PC-3 (cell line): ENCODE measurements at regions not wholly inside any gene's neighbourhood (a gene's known extent, or its start where the extent isn't known, plus 50 kb on each side); places are given as distances from the start of the nearest gene placed in this dataset.
A peak's percentile ranks its signal among the peaks of the same experiment; 100 is the strongest.

Experiments
- ATAC-seq: fragments of 200-7000 bp; cut with Tn5 transposase; 2 replicates; pipeline ENCODE4 v1.9.1; 2020; ENCODE audit warnings: mild to moderate bottlenecking, moderate library complexity
- BruUV-seq: library from RNA; stranded (reverse); fragments of 400-500 nt; replicated peaks from 2 replicates; lab custom pipeline; 2021; lab: Mats Ljungman, UMichigan
- CTCF ChIA-PET: fragments of 300-600 bp; sonication (Branson Sonifier 250); formaldehyde crosslinking; loops from one replicate; lab custom pipeline; 2022; ENCODE audit warnings: antibody characterized with exemption; lab: Charles Lee
- POLR2A ChIA-PET: fragments of 300-600 bp; sonication (Branson Sonifier 250); formaldehyde crosslinking; loops from one replicate; lab custom pipeline; 2022; ENCODE audit warnings: antibody characterized with exemption; ENCODE audit not compliant: unreplicated experiment; lab: Charles Lee
- DNase-seq: peaks from one replicate; pipeline ENCODE4 v3.0.0-alpha.2; 2015
- H2AFZ ChIP-seq: fragments of 300-600 bp; sonication (generic); 2 replicates; pipeline ENCODE4 v1.6.0; 2016; ENCODE audit warnings: antibody characterized with exemption, low read length
- H3F3A ChIP-seq: fragments of 300-600 bp; sonication (generic); one replicate; pipeline ENCODE4 v1.6.0; 2017; ENCODE audit warnings: antibody characterized with exemption, low read length, control low read depth, mild to moderate bottlenecking; ENCODE audit not compliant: unreplicated experiment
- H3K27ac ChIP-seq: fragments of 300-600 bp; sonication (generic); 2 replicates; pipeline ENCODE4 v1.5.1; 2016; ENCODE audit warnings: mild to moderate bottlenecking, low read length
- H3K27me3 ChIP-seq: fragments of 300-600 bp; sonication (generic); 2 replicates; pipeline ENCODE4 v1.6.1; 2016; ENCODE audit warnings: low read length, mixed read lengths
- H3K36me3 ChIP-seq: fragments of 300-600 bp; sonication (generic); 2 replicates; pipeline ENCODE4 v1.6.1; 2016; ENCODE audit warnings: low read depth, mixed run types, low read length, mixed read lengths
- H3K4me1 ChIP-seq: fragments of 300-600 bp; sonication (generic); 2 replicates; pipeline ENCODE4 v1.5.1; 2016; ENCODE audit warnings: low read length; ENCODE audit not compliant: insufficient read depth
- H3K4me2 ChIP-seq: fragments of 300-600 bp; sonication (generic); 2 replicates; pipeline ENCODE4 v1.6.0; 2016; ENCODE audit warnings: low read length
- H3K4me3 ChIP-seq: fragments of 300-600 bp; sonication (generic); 2 replicates; pipeline ENCODE4 v1.5.1; 2016; ENCODE audit warnings: mild to moderate bottlenecking, low read length, mixed read lengths
- H3K79me2 ChIP-seq: fragments of 300-600 bp; sonication (generic); 2 replicates; pipeline ENCODE4 v1.6.1; 2017; ENCODE audit warnings: low read length, mixed read lengths
- H3K9ac ChIP-seq: fragments of 300-600 bp; sonication (generic); 2 replicates; pipeline ENCODE4 v1.6.0; 2016; ENCODE audit warnings: mild to moderate bottlenecking, low read length
- H3K9me2 ChIP-seq: fragments of 300-600 bp; sonication (generic); replicated peaks from 2 replicates; pipeline ENCODE4 v1.6.1; 2016; ENCODE audit warnings: mixed run types, low read length, mixed read lengths
- H3K9me3 ChIP-seq: fragments of 300-600 bp; sonication (generic); 2 replicates; pipeline ENCODE4 v1.6.1; 2016; ENCODE audit warnings: low read length, mixed read lengths
- H4K20me1 ChIP-seq: fragments of 300-600 bp; sonication (generic); 2 replicates; pipeline ENCODE4 v1.6.1; 2016; ENCODE audit warnings: low read length, mixed read lengths
- EZH2 ChIP-seq: fragments of 300-600 bp; sonication (generic); IDR thresholded peaks from one replicate; pipeline ENCODE4 v1.6.1; 2017; ENCODE audit warnings: antibody characterized with exemption, mild to moderate bottlenecking, low read length; ENCODE audit not compliant: unreplicated experiment
- EZH2phosphoT487 ChIP-seq: fragments of 300-600 bp; sonication (generic); IDR thresholded peaks from 2 replicates; pipeline ENCODE4 v1.6.1; 2018; ENCODE audit warnings: mild to moderate bottlenecking, antibody characterized with exemption, low read length, borderline replicate concordance
- intact Hi-C: fragments of 100-400 bp; cut with micrococcal nuclease; formaldehyde crosslinking; loops from 2 replicates; pipeline ENCODE4 v1.9.0; 2023
- TF ChIP-seq, protein P1 (sequence below): fragments of 300-600 bp; sonication (generic); conservative IDR thresholded peaks from 2 replicates; pipeline ENCODE4 v1.5.1; 2017; ENCODE audit warnings: antibody characterized with exemption, low read depth, mild to moderate bottlenecking, low read length

DNA sequence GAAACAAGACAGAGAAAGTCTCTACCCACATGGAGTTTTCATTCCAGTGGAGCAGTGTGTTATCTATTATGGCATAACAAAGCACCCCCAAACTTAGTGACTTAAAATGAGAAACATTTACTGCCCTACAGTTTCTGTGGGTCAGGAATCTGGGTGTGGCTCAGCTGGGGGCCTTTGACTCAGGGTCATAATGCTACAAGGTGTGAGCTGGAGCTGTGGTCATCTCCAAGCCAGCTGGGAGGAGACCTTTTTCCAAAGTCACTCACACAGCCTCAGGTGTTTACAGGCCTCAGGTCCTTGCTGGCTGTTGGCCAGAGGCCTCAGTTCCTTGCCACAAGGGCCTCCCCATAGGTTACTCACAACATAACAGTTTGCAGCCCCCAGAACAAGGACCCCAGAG is 169.2 kb downstream of the ETAA1 start:
- Histone ChIP-seq H3K4me1 (peaks cover 63% of the 10 kb centered on the region), H3K9me2 (no peaks in the 10 kb centered on the region), H3F3A (peaks cover 6% of the 10 kb centered on the region), H4K20me1 (no peaks in the 10 kb centered on the region), H3K4me3 (no peak overlapping the region), H3K27ac (peak overlapping the region; percentile 84), H2AFZ (no peak overlapping the region), H3K27me3 (no peaks in the 10 kb centered on the region), H3K36me3 (no peaks in the 10 kb centered on the region), H3K9me3 (no peaks in the 10 kb centered on the region), H3K4me2 (peak overlapping the region; percentile 53), H3K9ac (peak overlapping the region; percentile 38; the same call in 1 of the 2 replicates), H3K79me2 (no peaks in the 10 kb centered on the region)
- ChIA-PET CTCF (no interaction called here), POLR2A (no interaction called here)
- intact Hi-C loops: no loop called here
- peak; percentile 41 for DNase-seq
- TF ChIP-seq EZH2 (no peak), EZH2phosphoT487 (no peak)
- TF ChIP-seq, protein P1, sequence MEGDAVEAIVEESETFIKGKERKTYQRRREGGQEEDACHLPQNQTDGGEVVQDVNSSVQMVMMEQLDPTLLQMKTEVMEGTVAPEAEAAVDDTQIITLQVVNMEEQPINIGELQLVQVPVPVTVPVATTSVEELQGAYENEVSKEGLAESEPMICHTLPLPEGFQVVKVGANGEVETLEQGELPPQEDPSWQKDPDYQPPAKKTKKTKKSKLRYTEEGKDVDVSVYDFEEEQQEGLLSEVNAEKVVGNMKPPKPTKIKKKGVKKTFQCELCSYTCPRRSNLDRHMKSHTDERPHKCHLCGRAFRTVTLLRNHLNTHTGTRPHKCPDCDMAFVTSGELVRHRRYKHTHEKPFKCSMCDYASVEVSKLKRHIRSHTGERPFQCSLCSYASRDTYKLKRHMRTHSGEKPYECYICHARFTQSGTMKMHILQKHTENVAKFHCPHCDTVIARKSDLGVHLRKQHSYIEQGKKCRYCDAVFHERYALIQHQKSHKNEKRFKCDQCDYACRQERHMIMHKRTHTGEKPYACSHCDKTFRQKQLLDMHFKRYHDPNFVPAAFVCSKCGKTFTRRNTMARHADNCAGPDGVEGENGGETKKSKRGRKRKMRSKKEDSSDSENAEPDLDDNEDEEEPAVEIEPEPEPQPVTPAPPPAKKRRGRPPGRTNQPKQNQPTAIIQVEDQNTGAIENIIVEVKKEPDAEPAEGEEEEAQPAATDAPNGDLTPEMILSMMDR: no peak
- ATAC-seq: peak; percentile 8; the same call in 1 of the 2 replicates
- no TSS peak for BruUV-seq

DNA sequence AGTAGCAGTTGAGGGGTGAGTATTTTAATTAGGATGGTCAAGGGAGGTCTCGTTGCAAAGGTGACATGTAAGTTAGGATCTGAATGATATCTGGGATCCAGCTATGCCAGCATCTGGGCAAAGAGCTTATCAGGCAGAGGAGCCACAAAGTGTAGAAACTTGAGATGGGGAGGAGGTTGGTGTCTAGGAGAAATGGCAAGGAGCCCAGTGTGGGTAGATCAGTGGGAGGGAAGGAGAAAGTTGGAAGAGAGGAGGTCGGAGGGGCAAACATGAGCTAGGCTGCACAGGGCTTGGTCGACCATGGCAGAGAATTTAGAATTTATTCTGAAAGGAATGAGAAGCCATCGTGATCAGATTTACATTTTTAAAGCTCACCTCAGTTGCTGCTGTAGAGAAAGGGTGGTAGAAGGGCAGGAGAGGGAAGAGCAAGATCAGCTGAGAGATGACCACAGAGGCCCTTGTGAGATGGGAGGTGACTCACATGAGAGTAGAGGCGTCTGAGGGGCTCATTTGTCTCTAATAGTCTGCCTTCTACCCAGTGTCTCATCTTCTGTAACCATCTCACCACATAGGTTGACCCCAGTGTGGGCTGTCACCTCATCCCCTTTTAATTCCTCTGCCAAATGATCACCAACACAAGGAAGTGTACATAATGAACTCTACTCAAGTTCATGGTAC is 170.0 kb downstream of the ETAA1 start:
- Histone ChIP-seq H4K20me1 (no peaks in the 10 kb centered on the region), H3K4me2 (no peak overlapping the region), H3F3A (peaks cover 8% of the 10 kb centered on the region), H3K27me3 (no peaks in the 10 kb centered on the region), H3K79me2 (no peaks in the 10 kb centered on the region), H3K9me3 (no peaks in the 10 kb centered on the region), H3K36me3 (no peaks in the 10 kb centered on the region), H3K27ac (peak overlapping the region; percentile 84), H3K9ac (no peak overlapping the region), H3K4me1 (peaks cover 65% of the 10 kb centered on the region), H3K4me3 (no peak overlapping the region), H3K9me2 (no peaks in the 10 kb centered on the region), H2AFZ (no peak overlapping the region)
- ChIA-PET CTCF (no interaction called here), POLR2A (no interaction called here)
- BruUV-seq: no TSS peak
- intact Hi-C loops: no loop called here
- DNase-seq: no peak
- no peak for TF ChIP-seq EZH2phosphoT487
- TF ChIP-seq, protein P1: no peak
- TF ChIP-seq EZH2: no peak
- no peak for ATAC-seq

- Histone ChIP-seq H3K4me1 (peaks cover 68% of the 10 kb centered on the region), H3K4me3 (no peak overlapping the region), H3K36me3 (no peaks in the 10 kb centered on the region), H3K9me2 (no peaks in the 10 kb centered on the region), H3K9me3 (no peaks in the 10 kb centered on the region), H3K9ac (no peak overlapping the region), H3K79me2 (no peaks in the 10 kb centered on the region), H3K27ac (no peak overlapping the region), H2AFZ (no peak overlapping the region), H4K20me1 (no peaks in the 10 kb centered on the region), H3F3A (peaks cover 8% of the 10 kb centered on the region), H3K4me2 (no peak overlapping the region), H3K27me3 (no peaks in the 10 kb centered on the region)
- no peak for DNase-seq
- POLR2A ChIA-PET: no interaction called here
- TF ChIP-seq EZH2phosphoT487: no peak
- TF ChIP-seq, protein P1: no peak
- TF ChIP-seq EZH2: no peak
- no TSS peak for BruUV-seq
- ATAC-seq: no peak
- intact Hi-C loops: no loop called here
- CTCF ChIA-PET: no interaction called here
Observed at GRCh38 chr2:67567886-67568285, 170.8 kb downstream of the ETAA1 start.
